A549 (cell line): ENCODE measurements at regions not wholly inside any gene's neighbourhood (a gene's known extent, or its start where the extent isn't known, plus 50 kb on each side); places are given as distances from the start of the nearest gene placed in this dataset.

Experiments
- ATAC-seq, 2 experiments: fragments of 200-7000 bp in 1 of 2; fragments of >200 bp in 1 of 2; cut with Nextera tagmentation in 1 of 2; cut with Tn5 transposase in 1 of 2; 3 replicates each; pipeline versions ENCODE4 v1.8.0 to v1.9.1; 2018 to 2020; ENCODE audit warnings: mild to moderate bottlenecking in 1 of 2, moderate library complexity in 1 of 2
- CTCF ChIA-PET: fragments of 300-600 bp; sonication (Branson Sonifier 250); formaldehyde crosslinking; extraction: SDS; loops from one replicate; lab custom pipeline; 2021; ENCODE audit warnings: antibody characterized with exemption, inconsistent platforms; lab: Yijun Ruan, JAX
- POLR2A ChIA-PET: fragments of 350-600 bp; formaldehyde crosslinking; extraction: SDS; loops from one replicate; lab custom pipeline; 2021; ENCODE audit warnings: antibody characterized with exemption, inconsistent platforms; lab: Yijun Ruan, JAX
- DNase-seq, 2 experiments: peaks; one replicate each; pipeline versions ENCODE4 v3.0.0 to v3.0.0-alpha.2; 2011 to 2016; ENCODE audit warnings: low read depth in 1 of 2, low spot score in 1 of 2
- FAIRE-seq: peaks from 2 replicates; lab custom pipeline; 2011; peaks lifted over from hg19 to GRCh38; lab: Jason Lieb, UNC
- H3K27ac ChIP-seq, 2 experiments: fragments of >200 bp; sonication (Bioruptor Twin); formaldehyde crosslinking; 3 replicates each; pipeline ENCODE4 v1.5.1; 2016 to 2017
- H3K4me1 ChIP-seq: fragments of >200 bp; sonication (Bioruptor Twin); formaldehyde crosslinking; 3 replicates; pipeline ENCODE4 v1.6.1; 2016
- H3K4me2 ChIP-seq: fragments of >200 bp; sonication (Bioruptor Twin); formaldehyde crosslinking; 3 replicates; pipeline ENCODE4 v1.6.1; 2016
- H3K4me3 ChIP-seq: fragments of >200 bp; sonication (Bioruptor Twin); formaldehyde crosslinking; 3 replicates; pipeline ENCODE4 v1.5.1; 2016
- H3K9me3 ChIP-seq: fragments of >200 bp; sonication (Bioruptor Twin); formaldehyde crosslinking; 3 replicates; pipeline ENCODE4 v1.6.1; 2016
- CBX2 ChIP-seq: fragments of 200-600 bp; sonication (generic); IDR thresholded peaks from 2 replicates; pipeline ENCODE4 v1.6.1; 2016; ENCODE audit warnings: low read depth, mild to moderate bottlenecking, borderline replicate concordance
- CHD2 ChIP-seq: fragments of 150-350 bp; IDR thresholded peaks from 2 replicates; pipeline ENCODE4 v1.6.1; 2014; ENCODE audit warnings: low read length; ENCODE audit not compliant: partially characterized antibody
- CHD4 ChIP-seq: fragments of 200-600 bp; sonication (generic); IDR thresholded peaks from 2 replicates; pipeline ENCODE4 v1.6.1; 2016; ENCODE audit warnings: antibody characterized with exemption, mild to moderate bottlenecking, borderline replicate concordance
- EHF ChIP-seq: fragments of 250-450 bp; sonication (Bioruptor Pico); IDR thresholded peaks from 2 replicates; pipeline ENCODE4 v1.5.0; 2020; ENCODE audit warnings: mild to moderate bottlenecking
- FOSL2 ChIP-seq, 2 experiments: fragments of 450-650 bp in 1 of 2; fragments of >200 bp in 1 of 2; sonication (Bioruptor Twin) in 1 of 2; formaldehyde crosslinking; IDR thresholded peaks; 2 replicates each; pipeline versions ENCODE4 v1.5.0 to v1.6.1; 2016 to 2020; ENCODE audit warnings: mild to moderate bottlenecking in 1 of 2, moderate library complexity in 1 of 2
- HDAC2 ChIP-seq: fragments of 200-600 bp; sonication (generic); IDR thresholded peaks from 2 replicates; pipeline ENCODE4 v1.6.1; 2016
- HEYL ChIP-seq: fragments of 250-450 bp; sonication (Bioruptor Pico); IDR thresholded peaks from 2 replicates; pipeline ENCODE4 v1.8.0; 2021; ENCODE audit warnings: mild to moderate bottlenecking, moderate library complexity
- HOXB13 ChIP-seq: fragments of 250-450 bp; sonication (Bioruptor Pico); IDR thresholded peaks from 2 replicates; pipeline ENCODE4 v1.5.0; 2020; ENCODE audit warnings: low read depth, mild to moderate bottlenecking, moderate library complexity
- KDM1A ChIP-seq: fragments of 200-600 bp; sonication (generic); IDR thresholded peaks from 2 replicates; pipeline ENCODE4 v1.6.1; 2016; ENCODE audit warnings: low read depth, mild to moderate bottlenecking
- MAFK ChIP-seq: fragments of 450-650 bp; IDR thresholded peaks from 2 replicates; pipeline ENCODE4 v1.6.1; 2014; ENCODE audit not compliant: partially characterized antibody
- NR3C1 ChIP-seq: fragments of >200 bp; sonication (Bioruptor Twin); formaldehyde crosslinking; IDR thresholded peaks from 3 replicates; pipeline ENCODE4 v1.6.1; 2017
- PHF8 ChIP-seq: fragments of 200-600 bp; sonication (generic); IDR thresholded peaks from 2 replicates; pipeline ENCODE4 v1.6.1; 2016; ENCODE audit warnings: low read depth, mild to moderate bottlenecking, antibody characterized with exemption, moderate library complexity, borderline replicate concordance
- POLR2A ChIP-seq: IDR thresholded peaks from 2 replicates; pipeline ENCODE4 v1.6.1; 2012; ENCODE audit warnings: mild to moderate bottlenecking, low read length
- RAD21 ChIP-seq, 2 experiments: fragments of >200 bp in 1 of 2; sonication (Bioruptor Twin) in 1 of 2; formaldehyde crosslinking in 1 of 2; IDR thresholded peaks in 1 of 2; conservative IDR thresholded peaks in 1 of 2; 2 replicates in 1 of 2; 3 replicates in 1 of 2; pipeline ENCODE4 v1.6.1; 2012 to 2018; ENCODE audit warnings: inconsistent platforms in 1 of 2
- RARB ChIP-seq: fragments of 250-450 bp; sonication (Bioruptor Pico); IDR thresholded peaks from 2 replicates; pipeline ENCODE4 v1.8.0; 2021; ENCODE audit warnings: mild to moderate bottlenecking, moderate library complexity
- REST ChIP-seq: fragments of 200-600 bp; sonication (generic); IDR thresholded peaks from 2 replicates; pipeline ENCODE4 v1.6.1; 2016; ENCODE audit warnings: antibody characterized with exemption, mild to moderate bottlenecking, moderate library complexity
- RFX5 ChIP-seq: fragments of 450-650 bp; IDR thresholded peaks from 2 replicates; pipeline ENCODE4 v1.7.1; 2014; ENCODE audit warnings: antibody characterized with exemption, mild to moderate bottlenecking, moderate library complexity
- TFCP2L1 ChIP-seq: fragments of 250-450 bp; sonication (Bioruptor Pico); IDR thresholded peaks from 2 replicates; pipeline ENCODE4 v1.5.0; 2021; ENCODE audit warnings: mild to moderate bottlenecking
- USF2 ChIP-seq: fragments of 450-650 bp; IDR thresholded peaks from 2 replicates; pipeline ENCODE4 v1.6.1; 2014; ENCODE audit warnings: antibody characterized with exemption
- ZFP36 ChIP-seq: fragments of 450-650 bp; IDR thresholded peaks from 2 replicates; pipeline ENCODE4 v1.6.1; 2014; ENCODE audit warnings: borderline replicate concordance; ENCODE audit not compliant: partially characterized antibody
- ZNF302 ChIP-seq: fragments of 250-450 bp; sonication (Bioruptor Pico); IDR thresholded peaks from 2 replicates; pipeline ENCODE4 v1.9.0; 2021; ENCODE audit warnings: inconsistent platforms, mild to moderate bottlenecking, moderate library complexity
- ZSCAN20 ChIP-seq: fragments of 250-450 bp; sonication (Bioruptor Pico); IDR thresholded peaks from 2 replicates; pipeline ENCODE4 v1.8.0; 2022; ENCODE audit warnings: mild to moderate bottlenecking, moderate library complexity
- WGBS: methylation state at CpG from one replicate; pipeline ENCODE4 v1.1.6; 2017; ENCODE audit errors: missing lambda C conversion rate; 5-methylcytosine and 5-hydroxymethylcytosine counted together
- TF ChIP-seq, protein P1 (sequence below): IDR thresholded peaks from 2 replicates; pipeline ENCODE4 v1.6.1; 2012
- TF ChIP-seq, protein P2 (sequence below): fragments of 150-350 bp; IDR thresholded peaks from 2 replicates; pipeline ENCODE4 v1.6.1; 2014; ENCODE audit warnings: low read depth, mild to moderate bottlenecking, low read length

DNA sequence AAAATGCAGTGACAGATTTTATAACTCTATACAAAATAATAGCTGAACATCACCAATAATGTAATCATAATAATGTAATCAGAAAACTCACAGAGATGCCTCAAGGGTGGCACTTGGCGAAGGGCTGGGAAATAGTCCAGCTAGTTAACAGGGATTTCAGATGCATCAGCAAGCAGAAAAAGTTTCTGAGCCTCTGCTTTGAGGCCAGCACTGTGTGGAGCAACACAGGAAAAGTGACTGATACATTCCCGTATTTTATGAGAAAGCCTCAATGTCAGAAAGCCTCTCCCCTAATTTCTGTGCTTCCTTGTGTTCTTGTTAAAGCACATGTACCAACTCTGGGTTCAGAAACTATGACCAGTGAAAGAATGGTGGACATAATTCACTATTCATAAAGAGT lies 304.8 kb downstream of the VPS13C start:
- H3K4me3 ChIP-seq, result no peak overlapping the region
- ATAC-seq (no peak), FAIRE-seq (no peak), DNase-seq (no peak)
- H3K4me1 ChIP-seq, result no peaks in the 10 kb centered on the region
- 4% methylated on average over 2 of the region's 2 CpGs for WGBS
- H3K4me2 ChIP-seq, result no peak overlapping the region
- H3K9me3 ChIP-seq, result no peaks in the 10 kb centered on the region
- no peak overlapping the region for H3K27ac ChIP-seq
- TF ChIP-seq ZSCAN20 (no peak), ZNF302 (CRISPR knock-in tag) (no peak), RARB (CRISPR knock-in tag) (no peak), CBX2 (no peak), TFCP2L1 (CRISPR knock-in tag) (no peak), PHF8 (no peak), CHD2 (no peak), HDAC2 (no peak), EHF (CRISPR knock-in tag) (no peak), CHD4 (no peak), POLR2A (no peak), RFX5 (no peak), HEYL (CRISPR knock-in tag) (no peak), KDM1A (no peak), MAFK (no peak), FOSL2 (IDR thresholded peaks at IDR 0.05) (no peak), FOSL2 (CRISPR knock-in tag; IDR thresholded peaks at IDR 0.05) (no peak), RAD21 (conservative IDR thresholded peaks at IDR 0.05 in 1 of 2, IDR thresholded peaks at IDR 0.05 in 1 of 2) (no peak)
- TF ChIP-seq, protein P1, sequence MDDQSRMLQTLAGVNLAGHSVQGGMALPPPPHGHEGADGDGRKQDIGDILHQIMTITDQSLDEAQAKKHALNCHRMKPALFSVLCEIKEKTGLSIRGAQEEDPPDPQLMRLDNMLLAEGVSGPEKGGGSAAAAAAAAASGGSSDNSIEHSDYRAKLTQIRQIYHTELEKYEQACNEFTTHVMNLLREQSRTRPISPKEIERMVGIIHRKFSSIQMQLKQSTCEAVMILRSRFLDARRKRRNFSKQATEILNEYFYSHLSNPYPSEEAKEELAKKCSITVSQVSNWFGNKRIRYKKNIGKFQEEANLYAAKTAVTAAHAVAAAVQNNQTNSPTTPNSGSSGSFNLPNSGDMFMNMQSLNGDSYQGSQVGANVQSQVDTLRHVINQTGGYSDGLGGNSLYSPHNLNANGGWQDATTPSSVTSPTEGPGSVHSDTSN, result no peak
- TF ChIP-seq, protein P2, sequence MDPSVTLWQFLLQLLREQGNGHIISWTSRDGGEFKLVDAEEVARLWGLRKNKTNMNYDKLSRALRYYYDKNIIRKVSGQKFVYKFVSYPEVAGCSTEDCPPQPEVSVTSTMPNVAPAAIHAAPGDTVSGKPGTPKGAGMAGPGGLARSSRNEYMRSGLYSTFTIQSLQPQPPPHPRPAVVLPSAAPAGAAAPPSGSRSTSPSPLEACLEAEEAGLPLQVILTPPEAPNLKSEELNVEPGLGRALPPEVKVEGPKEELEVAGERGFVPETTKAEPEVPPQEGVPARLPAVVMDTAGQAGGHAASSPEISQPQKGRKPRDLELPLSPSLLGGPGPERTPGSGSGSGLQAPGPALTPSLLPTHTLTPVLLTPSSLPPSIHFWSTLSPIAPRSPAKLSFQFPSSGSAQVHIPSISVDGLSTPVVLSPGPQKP, result no peak
- TF ChIP-seq, all 56 proteins: peak for 0
- POLR2A ChIA-PET, result no interaction called here
- CTCF ChIA-PET, result interaction anchor here (1.3 kb wide), 2 partner anchors 21 to 79 kb away, joined by 3 to 5 read pairs; no protein-coding TSS in a partner anchor

DNA sequence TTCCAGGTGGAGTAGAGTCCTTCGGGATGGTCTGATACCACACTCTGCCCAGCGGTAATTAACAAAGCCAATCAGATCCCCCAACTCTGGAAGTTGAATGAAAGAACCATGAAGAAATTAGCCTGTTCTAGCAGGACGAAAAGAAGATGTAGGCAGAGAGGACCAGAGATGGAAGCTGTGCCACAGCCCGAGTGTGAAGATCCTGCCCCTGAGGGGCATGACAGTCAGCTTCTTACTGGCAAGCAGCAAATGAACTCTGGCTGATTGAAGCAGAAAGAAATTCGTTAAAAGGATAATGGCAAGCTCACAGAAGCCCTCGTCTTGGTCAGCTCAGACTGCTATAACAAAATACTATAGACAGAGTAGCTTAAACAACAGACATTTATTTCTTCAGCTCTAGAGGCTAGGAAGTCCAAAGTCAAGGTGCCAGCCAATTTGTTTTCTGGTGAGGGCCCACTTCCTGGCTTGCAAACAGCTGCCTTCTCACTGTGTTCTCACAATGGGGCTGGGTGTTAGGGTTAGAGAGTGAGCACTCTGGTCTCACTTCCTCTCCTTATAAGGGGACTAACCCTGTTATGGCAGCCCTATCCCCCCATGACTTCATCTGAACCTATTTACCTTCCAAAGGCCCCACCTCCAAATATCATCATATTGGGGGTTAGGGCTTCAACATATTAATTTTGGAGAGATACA lies 307.1 kb downstream of the VPS13C start:
- Histone ChIP-seq H3K4me1 (no peaks in the 10 kb centered on the region), H3K9me3 (no peaks in the 10 kb centered on the region), H3K4me3 (no peak overlapping the region), H3K27ac (no peak overlapping the region), H3K4me2 (no peak overlapping the region)
- no peak for TF ChIP-seq REST
- TF ChIP-seq NR3C1, result no peak
- TF ChIP-seq, protein P2, result no peak
- TF ChIP-seq HOXB13 (CRISPR knock-in tag), result no peak
- TF ChIP-seq ZFP36, result no peak
- no peak for TF ChIP-seq HDAC2
- TF ChIP-seq CHD4, result no peak
- TF ChIP-seq USF2, result no peak
- no peak for TF ChIP-seq TFCP2L1 (CRISPR knock-in tag)
- no peak for TF ChIP-seq CHD2
- ChIA-PET CTCF (interaction anchor here (1.8 kb wide), 1 partner anchor 66 kb away, joined by 4 read pairs; no protein-coding TSS in a partner anchor), POLR2A (interaction anchor here (0.6 kb wide), 1 partner anchor 1523 kb away, joined by 8 read pairs; no protein-coding TSS in a partner anchor)
- no peak for ATAC-seq
- FAIRE-seq, result no peak
- 4% methylated on average over 6 of the region's 6 CpGs for WGBS
- no peak for DNase-seq
